HG03064 (cell line): ENCODE measurements at regions not wholly inside any gene's neighbourhood (a gene's known extent, or its start where the extent isn't known, plus 50 kb on each side); places are given as distances from the start of the nearest gene placed in this dataset.
"Not testable (repeated sequence)": the region's sequence is repeated elsewhere in the genome, so short reads cannot be mapped to it uniquely, and the experiment has no call there.

Experiments
- ATAC-seq: cut with Tn5 transposase; IDR thresholded peaks from one replicate; pipeline ENCODE4 v1.9.1; 2021; ENCODE audit warnings: low read depth; ENCODE audit not compliant: unreplicated experiment

DNA sequence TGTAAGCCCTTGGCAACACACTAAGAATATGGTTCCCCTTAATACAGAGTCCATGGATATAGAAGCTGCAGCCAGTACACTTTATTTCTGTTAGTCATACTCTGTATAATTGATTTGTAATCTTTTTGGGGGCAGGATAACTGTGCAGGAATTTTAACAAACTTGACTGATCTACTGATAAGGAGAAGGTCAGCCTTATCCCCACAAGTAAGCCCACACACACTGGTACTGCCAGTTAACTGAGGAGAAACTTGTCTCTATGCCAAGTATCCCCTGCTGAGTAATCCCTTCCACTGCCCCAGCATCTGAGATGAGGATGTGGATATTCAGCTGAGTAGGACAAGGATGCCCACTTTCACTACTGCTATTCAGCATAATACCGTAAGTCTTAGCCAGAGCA is 154.9 kb upstream of the CXXC4 start:
- no peak for ATAC-seq

- not testable (repeated sequence) for ATAC-seq
Observed at GRCh38 chr4:104662269-104662668, 167.6 kb upstream of the CXXC4 start.

- ATAC-seq, result no peak
Observed at GRCh38 chr4:104677116-104677515, 182.4 kb upstream of the CXXC4 start.

DNA sequence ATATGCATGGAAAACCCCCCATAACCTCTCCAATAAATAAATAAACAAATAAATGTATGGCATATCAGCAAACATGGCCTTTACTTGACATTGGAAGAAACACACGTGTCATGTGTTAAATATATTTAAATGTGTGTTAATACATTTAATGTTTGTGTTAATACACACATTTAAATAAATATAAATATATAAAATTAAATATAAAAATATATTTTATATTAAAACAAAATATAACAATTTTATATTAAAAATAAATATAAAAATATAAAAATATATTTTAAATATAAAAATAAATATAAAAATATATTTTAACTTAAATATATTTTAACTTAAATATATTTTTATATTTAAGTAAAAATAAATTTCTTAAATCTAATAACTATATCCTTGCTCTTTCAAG is 187.6 kb upstream of the CXXC4 start:
- ATAC-seq, result no peak

DNA sequence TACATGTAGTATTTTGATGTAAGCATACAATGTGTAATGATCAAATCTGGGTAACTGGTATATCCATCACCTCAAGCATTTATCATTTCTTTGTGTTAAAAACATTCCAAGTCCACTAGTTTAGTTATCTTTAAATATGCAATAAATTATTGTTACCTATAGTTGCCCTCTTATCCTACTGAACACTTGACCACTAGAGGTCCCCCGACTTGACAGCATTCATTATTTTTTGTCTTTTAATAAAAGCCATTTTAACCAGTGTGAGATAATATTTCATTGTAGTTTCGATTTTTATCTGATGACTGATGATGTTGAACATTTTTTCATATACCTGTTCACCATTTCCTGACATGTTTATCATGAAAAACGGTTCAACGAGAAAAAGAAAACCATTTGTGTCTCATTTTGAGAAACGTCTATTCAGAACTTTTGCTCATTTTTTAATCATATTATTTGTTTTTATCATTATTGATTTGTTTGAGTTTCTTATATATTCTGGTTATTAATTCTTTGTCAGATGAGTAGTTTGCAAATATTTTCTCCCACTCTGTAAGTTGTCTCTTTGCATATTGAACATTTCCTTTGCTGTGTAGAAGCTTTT is 199.0 kb upstream of the CXXC4 start:
- ATAC-seq, result no peak

- ATAC-seq, result no peak
Observed at GRCh38 chr4:104716584-104716983, 221.9 kb upstream of the CXXC4 start.

- ATAC-seq, result peak; percentile 99
Observed at GRCh38 chr4:104719539-104720230, 225.0 kb upstream of the CXXC4 start.

DNA sequence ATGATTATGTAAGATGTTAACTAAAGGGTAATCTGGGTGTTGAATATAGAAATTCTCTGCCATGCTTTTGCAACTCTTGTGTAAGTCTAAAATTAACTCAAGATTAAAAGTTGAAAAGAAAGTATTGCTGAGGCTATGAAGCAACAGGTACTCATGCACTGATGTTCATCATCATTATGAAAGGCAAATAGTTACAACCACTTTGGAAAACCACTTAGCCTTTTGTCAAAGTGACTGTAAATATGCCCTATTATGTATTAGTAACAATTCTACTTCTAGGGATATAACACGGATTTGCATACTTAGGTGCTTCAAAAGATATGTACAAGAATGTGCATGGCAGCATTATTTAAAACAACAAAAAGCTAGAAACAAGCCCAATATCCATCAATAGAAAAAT is 227.8 kb upstream of the CXXC4 start:
- ATAC-seq, result no peak

GRCh38 chr4:104726002-104726401 is 231.3 kb upstream of the CXXC4 start:
- no peak for ATAC-seq

- ATAC-seq, result no peak
Observed at GRCh38 chr4:104727643-104728042, 232.9 kb upstream of the CXXC4 start.

- ATAC-seq, result no peak
Observed at GRCh38 chr4:104728380-104729122, 233.9 kb upstream of the CXXC4 start.

DNA sequence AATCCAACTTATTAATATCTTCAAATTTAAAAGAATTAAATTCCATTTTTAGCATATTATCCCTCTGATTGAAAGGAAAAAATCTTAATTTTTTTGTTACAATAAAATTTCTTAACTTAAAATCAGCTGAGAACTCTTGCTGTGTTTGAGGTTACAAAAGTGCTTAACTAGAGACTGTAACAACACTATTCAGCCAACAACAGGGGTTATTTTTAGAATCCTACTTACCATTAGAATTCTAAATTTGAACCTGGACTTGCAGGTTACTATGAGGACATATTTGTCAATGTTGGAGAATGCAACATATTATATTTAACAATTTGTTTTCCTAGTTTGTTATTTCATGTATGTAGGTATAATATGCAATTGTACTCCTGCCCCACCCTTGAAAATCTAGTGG is 238.1 kb upstream of the CXXC4 start:
- ATAC-seq, result no peak

DNA sequence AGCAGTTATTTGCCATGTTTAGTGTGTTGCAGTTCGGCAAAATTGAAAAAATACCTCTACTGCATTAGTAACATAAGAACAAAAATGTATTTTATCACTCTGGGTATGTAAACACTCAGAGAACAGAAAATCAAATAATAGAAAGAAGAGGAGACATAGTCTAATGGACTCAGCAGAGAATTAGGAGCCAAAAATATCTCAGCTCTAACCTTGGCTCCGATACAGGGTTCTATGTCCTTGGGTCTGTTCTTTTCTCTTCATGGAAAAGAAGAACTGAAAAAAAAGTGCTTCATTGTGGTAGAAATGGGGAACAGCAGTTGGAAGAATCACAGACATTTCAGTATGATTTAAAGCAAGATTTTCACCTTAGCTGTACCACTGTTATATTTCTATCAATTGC is 240.5 kb upstream of the CXXC4 start:
- no peak for ATAC-seq

DNA sequence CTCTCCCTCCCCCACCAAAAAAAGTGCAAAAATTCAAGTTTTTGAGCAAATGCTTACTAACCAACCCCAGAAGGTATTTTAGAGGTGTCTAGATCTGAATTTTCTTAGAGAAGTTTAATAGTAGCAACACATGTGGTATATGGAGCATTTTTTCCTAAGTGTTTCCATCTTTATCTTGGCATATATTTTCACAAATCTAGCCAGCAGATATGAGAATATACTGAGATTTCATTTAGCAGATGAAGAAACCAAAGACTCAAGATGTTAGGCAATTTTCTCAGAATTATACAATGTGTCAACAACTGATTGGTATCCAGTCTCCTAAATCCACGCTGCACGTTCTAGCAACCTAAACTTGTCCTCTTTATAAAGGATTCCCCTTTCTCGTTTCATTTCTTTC is 245.5 kb upstream of the CXXC4 start:
- no peak for ATAC-seq

DNA sequence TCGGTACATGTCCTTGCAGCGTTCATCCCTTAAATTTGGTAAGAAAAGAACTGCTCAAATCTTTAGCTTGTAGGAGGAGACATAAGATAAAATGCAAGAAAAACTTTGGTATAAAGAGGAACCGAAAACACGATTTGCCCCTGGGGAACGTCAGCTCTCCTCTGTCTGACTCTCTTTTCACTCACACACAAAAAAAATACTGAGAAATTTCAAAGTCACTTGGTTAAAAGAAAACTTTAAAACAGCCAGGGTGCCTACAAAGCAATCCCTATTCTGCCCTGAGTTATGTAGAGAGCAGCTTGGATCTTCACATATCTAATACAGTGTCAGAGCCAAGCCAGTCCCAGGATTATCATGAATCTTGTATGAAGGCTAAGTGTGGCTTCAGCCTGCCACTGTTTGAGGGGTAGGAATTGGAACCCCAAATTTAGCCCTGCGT is 248.5 kb upstream of the CXXC4 start:
- peak; percentile 95 for ATAC-seq

DNA sequence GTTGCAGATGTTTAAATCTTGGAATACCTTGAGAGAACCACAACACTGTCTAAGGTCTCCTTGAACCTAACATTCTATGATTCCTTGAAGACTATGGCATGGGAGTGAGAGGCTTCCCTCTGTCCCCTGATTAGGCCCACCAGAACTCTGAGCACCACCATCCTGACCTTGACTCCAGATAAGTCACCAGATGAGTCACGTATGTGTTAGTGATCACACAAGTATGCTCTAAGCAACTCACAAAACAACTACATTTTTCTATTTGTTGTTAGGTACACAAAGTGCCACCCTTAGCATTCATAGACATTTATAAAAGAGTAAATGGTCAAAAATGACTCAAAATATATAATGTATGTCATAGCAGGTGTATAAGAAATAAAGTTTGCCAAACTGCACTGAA is 252.9 kb upstream of the CXXC4 start:
- ATAC-seq, result no peak

DNA sequence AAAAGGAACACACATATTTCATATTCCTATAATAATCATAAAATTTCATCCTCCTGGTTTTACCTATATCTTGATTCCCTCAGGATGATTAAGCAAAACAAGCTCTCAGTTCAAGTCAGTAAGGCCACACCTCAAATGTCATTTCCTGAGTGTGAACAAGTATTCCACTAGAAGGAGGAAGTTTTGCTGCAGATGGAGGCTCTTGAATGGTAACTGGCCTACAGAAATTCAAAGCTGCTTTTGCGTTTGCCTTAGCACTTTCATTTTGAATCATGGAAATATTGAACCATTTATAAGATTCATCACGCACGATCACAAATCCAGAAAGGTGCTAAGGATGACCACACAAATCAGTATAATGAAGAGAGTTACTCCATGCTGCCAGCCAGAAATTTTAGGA is 254.4 kb upstream of the CXXC4 start:
- peak; percentile 53 for ATAC-seq

DNA sequence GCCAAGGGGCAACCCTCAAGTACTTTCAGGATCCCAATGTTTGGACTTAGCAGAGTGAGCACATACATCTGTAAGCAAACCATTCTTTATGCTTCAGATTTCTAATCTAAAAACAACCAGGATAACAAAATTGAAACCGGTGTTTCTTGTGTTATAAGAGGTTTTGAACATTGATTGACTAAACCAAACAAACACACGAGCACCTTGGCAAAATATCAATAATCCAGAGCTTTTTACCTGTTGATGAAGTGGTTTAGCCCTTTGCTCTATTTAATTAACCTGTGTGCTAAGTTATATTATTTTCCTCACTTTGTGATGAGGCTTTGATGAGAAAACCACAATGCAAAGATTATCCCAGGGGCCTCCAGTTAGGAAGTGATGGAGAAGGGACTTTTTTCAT is 255.3 kb upstream of the CXXC4 start:
- ATAC-seq, result no peak

- no peak for ATAC-seq
Observed at GRCh38 chr4:104751468-104751867, 256.8 kb upstream of the CXXC4 start.

DNA sequence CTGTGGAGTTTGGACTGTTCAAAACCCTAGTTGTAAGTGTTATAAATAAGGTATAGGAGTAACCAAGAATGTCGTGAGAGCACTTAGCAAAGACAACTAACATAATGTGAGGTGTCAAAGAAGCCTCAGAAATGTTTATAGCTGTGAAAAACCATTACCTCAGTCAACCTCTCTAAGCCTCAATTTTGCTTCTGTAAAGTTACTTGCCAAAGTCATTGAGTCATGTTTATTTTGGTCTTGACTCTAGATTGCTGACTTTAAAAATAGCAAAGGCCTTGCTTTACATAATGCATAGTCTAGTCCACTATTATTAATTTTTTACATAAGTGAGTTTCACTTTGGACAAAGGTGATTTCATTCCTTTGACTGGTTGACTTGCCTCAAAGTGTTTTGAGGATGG is 257.6 kb upstream of the CXXC4 start:
- ATAC-seq, result peak; percentile 68

- ATAC-seq, result no peak
Observed at GRCh38 chr4:104756837-104757236, 262.1 kb upstream of the CXXC4 start.

DNA sequence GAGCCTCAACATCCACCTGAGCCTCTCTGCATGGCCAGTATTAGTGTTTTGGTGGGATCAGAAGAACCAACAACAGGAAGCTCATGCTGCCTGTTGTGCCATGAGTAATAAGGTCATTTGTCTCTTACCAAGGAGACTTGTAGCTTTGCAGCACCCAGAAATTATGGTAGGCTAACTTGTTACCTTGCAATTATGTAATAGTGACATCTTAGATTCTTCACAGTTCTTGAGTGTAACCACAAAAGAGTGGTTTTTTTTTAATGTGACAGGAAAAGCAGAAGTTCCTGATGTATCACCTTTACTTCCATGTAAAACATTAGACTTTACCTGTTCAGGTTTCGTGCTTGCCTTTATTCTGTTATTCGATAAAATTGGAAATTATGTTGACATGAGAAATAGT is 263.9 kb upstream of the CXXC4 start:
- no peak for ATAC-seq
